OCI-LY3 (cell line): ENCODE measurements at regions not wholly inside any gene's neighbourhood (a gene's known extent, or its start where the extent isn't known, plus 50 kb on each side); places are given as distances from the start of the nearest gene placed in this dataset.
"Not testable (repeated sequence)": the region's sequence is repeated elsewhere in the genome, so short reads cannot be mapped to it uniquely, and the experiment has no call there.

ENCODE experiments used
- H2AFZ ChIP-seq: fragments of 200-600, 300-600 bp; shearing (Covaris generic); 2 replicates; pipeline ENCODE4 v1.6.0; 2014; ENCODE audit warnings: antibody characterized with exemption, low read depth, low read length
- H3K27ac ChIP-seq: fragments of 200-600, 300-600 bp; sonication (generic); 2 replicates; pipeline ENCODE4 v1.5.1; 2014; ENCODE audit warnings: mild to moderate bottlenecking, low read length, moderate library complexity, mixed read lengths
- H3K27me3 ChIP-seq: fragments of 200-600, 300-600 bp; sonication (generic); 2 replicates; pipeline ENCODE4 v1.6.1; 2014; ENCODE audit warnings: low read depth, low read length, mixed read lengths
- H3K36me3 ChIP-seq: fragments of 200-600, 300-600 bp; sonication (generic); replicated peaks from 2 replicates; pipeline ENCODE3; 2014; ENCODE audit warnings: low read depth, low read length, mixed read lengths
- H3K4me1 ChIP-seq: fragments of 300-600, 200-600 bp; sonication (generic); 2 replicates; pipeline ENCODE4 v1.6.1; 2014; ENCODE audit warnings: low read length, mixed read lengths
- H3K4me2 ChIP-seq: fragments of 200-600, 300-600 bp; sonication (generic); 2 replicates; pipeline ENCODE4 v1.6.1; 2014; ENCODE audit warnings: low read length, mixed read lengths
- H3K4me3 ChIP-seq: fragments of 300-600, 200-600 bp; sonication (generic); 2 replicates; pipeline ENCODE4 v1.5.1; 2014; ENCODE audit warnings: antibody characterized with exemption, mild to moderate bottlenecking, low read length, moderate library complexity
- H3K79me2 ChIP-seq: fragments of 300-600, 200-600 bp; shearing (Covaris generic); 2 replicates; pipeline ENCODE4 v1.6.1; 2014; ENCODE audit warnings: mild to moderate bottlenecking, low read length, mixed read lengths
- H3K9ac ChIP-seq: fragments of 300-600, 200-600 bp; shearing (Covaris generic); 2 replicates; pipeline ENCODE4 v1.6.0; 2014; ENCODE audit warnings: mild to moderate bottlenecking, low read length, moderate library complexity
- H3K9me3 ChIP-seq: fragments of 200-600, 300-600 bp; shearing (Covaris generic); 2 replicates; pipeline ENCODE4 v1.6.1; 2014; ENCODE audit warnings: low read length, mixed read lengths; ENCODE audit not compliant: insufficient read depth
- H4K20me1 ChIP-seq: fragments of 200-600, 300-600 bp; sonication (generic); 2 replicates; pipeline ENCODE4 v1.6.1; 2016; ENCODE audit warnings: low read length, mixed read lengths; ENCODE audit not compliant: insufficient read depth
- EZH2phosphoT487 ChIP-seq: fragments of 200-600 bp; shearing (Covaris generic); IDR thresholded peaks from 2 replicates; pipeline ENCODE4 v1.6.1; 2018; ENCODE audit warnings: antibody characterized with exemption, mixed run types, low read depth
- TF ChIP-seq, protein P1 (sequence below): fragments of 200-600, 300-600 bp; sonication (generic); IDR thresholded peaks from 2 replicates; pipeline ENCODE4 v1.5.1; 2014; ENCODE audit warnings: antibody characterized with exemption, low read length, low read depth

- no peak overlapping the region for H3K9ac ChIP-seq
- H3K27ac ChIP-seq = no peak overlapping the region
- H3K4me2 ChIP-seq = no peak overlapping the region
- no peaks in the 10 kb centered on the region for H3K9me3 ChIP-seq
- no peaks in the 10 kb centered on the region for H3K79me2 ChIP-seq
- peaks cover 5% of the 10 kb centered on the region; the same call in 1 of the 2 replicates for H3K27me3 ChIP-seq
- H4K20me1 ChIP-seq = no peaks in the 10 kb centered on the region
- no peak overlapping the region for H3K4me3 ChIP-seq
- no peak overlapping the region for H2AFZ ChIP-seq
- no peaks in the 10 kb centered on the region for H3K4me1 ChIP-seq
- TF ChIP-seq EZH2phosphoT487 = no peak
- TF ChIP-seq, protein P1, sequence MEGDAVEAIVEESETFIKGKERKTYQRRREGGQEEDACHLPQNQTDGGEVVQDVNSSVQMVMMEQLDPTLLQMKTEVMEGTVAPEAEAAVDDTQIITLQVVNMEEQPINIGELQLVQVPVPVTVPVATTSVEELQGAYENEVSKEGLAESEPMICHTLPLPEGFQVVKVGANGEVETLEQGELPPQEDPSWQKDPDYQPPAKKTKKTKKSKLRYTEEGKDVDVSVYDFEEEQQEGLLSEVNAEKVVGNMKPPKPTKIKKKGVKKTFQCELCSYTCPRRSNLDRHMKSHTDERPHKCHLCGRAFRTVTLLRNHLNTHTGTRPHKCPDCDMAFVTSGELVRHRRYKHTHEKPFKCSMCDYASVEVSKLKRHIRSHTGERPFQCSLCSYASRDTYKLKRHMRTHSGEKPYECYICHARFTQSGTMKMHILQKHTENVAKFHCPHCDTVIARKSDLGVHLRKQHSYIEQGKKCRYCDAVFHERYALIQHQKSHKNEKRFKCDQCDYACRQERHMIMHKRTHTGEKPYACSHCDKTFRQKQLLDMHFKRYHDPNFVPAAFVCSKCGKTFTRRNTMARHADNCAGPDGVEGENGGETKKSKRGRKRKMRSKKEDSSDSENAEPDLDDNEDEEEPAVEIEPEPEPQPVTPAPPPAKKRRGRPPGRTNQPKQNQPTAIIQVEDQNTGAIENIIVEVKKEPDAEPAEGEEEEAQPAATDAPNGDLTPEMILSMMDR = no peak
- no peaks in the 10 kb centered on the region for H3K36me3 ChIP-seq
Observed at GRCh38 chr20:16865406-16865805, 117.2 kb downstream of the OTOR start.

- not testable (repeated sequence) for H2AFZ ChIP-seq, H3K36me3 ChIP-seq, H3K9me3 ChIP-seq, H3K4me3 ChIP-seq, H3K4me1 ChIP-seq, H3K27ac ChIP-seq, H3K27me3 ChIP-seq, H3K79me2 ChIP-seq, H3K9ac ChIP-seq, H3K4me2 ChIP-seq, H4K20me1 ChIP-seq
Observed at GRCh38 chr20:16873124-16873523, 125.0 kb downstream of the OTOR start.

- H2AFZ ChIP-seq = no peak overlapping the region
- peaks cover 10% of the 10 kb centered on the region; the same call in 1 of the 2 replicates for H3K27me3 ChIP-seq
- no peak overlapping the region for H3K4me2 ChIP-seq
- H3K79me2 ChIP-seq = no peaks in the 10 kb centered on the region
- no peak overlapping the region for H3K9ac ChIP-seq
- no peaks in the 10 kb centered on the region for H4K20me1 ChIP-seq
- H3K27ac ChIP-seq = no peak overlapping the region
- TF ChIP-seq, protein P1 = no peak
- no peak for TF ChIP-seq EZH2phosphoT487
- H3K4me1 ChIP-seq = no peaks in the 10 kb centered on the region
- no peak overlapping the region for H3K4me3 ChIP-seq
- H3K36me3 ChIP-seq = no peaks in the 10 kb centered on the region
- no peaks in the 10 kb centered on the region for H3K9me3 ChIP-seq
Observed at GRCh38 chr20:16877053-16877554, 128.9 kb downstream of the OTOR start.

DNA sequence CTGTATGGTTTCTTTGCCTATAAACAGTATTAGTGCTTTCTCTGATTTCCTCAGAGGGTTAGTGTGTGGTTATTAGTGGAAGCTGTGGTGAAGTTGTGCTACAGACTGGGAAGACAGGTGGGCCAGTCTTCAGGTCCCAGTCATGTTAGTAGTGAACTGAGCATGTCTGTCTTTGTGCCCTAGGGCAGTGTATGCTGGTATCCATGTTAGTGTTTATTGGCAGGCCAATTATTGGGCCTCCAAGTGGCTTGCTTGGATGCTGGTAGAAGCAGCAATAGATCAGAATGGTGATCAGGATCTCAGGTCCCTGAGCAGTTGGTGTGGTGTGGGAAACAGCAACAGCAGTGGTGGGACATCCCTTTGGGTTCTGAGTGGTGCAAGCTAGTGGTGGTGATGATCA is 137.6 kb downstream of the OTOR start:
- no peak overlapping the region for H3K4me2 ChIP-seq
- no peak for TF ChIP-seq EZH2phosphoT487
- TF ChIP-seq, protein P1 = no peak
- H3K27me3 ChIP-seq = peaks cover 4% of the 10 kb centered on the region; the same call in 1 of the 2 replicates
- no peak overlapping the region for H2AFZ ChIP-seq
- no peak overlapping the region for H3K4me3 ChIP-seq
- H3K9ac ChIP-seq = no peak overlapping the region
- H3K9me3 ChIP-seq = no peaks in the 10 kb centered on the region
- no peaks in the 10 kb centered on the region for H3K4me1 ChIP-seq
- no peaks in the 10 kb centered on the region for H3K79me2 ChIP-seq
- H3K36me3 ChIP-seq = no peaks in the 10 kb centered on the region
- H4K20me1 ChIP-seq = no peaks in the 10 kb centered on the region
- no peak overlapping the region for H3K27ac ChIP-seq

DNA sequence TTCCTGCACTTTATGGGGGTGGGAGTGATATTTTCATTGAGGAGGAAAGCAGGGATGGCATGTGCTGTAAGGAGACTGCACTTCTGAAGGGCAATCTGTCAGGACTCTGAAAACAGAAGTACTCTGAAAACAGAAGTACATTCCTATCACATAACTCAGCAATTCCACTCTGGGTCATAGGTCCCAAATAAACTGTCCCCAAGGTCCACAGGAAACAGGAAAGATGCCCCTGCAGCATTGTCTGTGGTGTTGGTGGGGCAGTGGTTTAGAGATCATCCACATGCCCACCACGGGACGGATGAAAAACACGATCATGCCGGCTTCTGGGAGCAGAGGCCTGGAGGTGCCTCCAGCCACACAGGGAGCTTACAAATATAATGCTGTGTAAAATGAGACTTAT is 150.3 kb downstream of the OTOR start:
- Histone ChIP-seq H3K4me2 (no peak overlapping the region), H4K20me1 (no peaks in the 10 kb centered on the region), H3K79me2 (no peaks in the 10 kb centered on the region), H3K27ac (no peak overlapping the region), H3K27me3 (peaks cover 20% of the 10 kb centered on the region), H3K4me1 (no peaks in the 10 kb centered on the region), H3K36me3 (no peaks in the 10 kb centered on the region), H2AFZ (no peak overlapping the region), H3K9ac (no peak overlapping the region), H3K4me3 (no peak overlapping the region), H3K9me3 (no peaks in the 10 kb centered on the region)
- TF ChIP-seq, protein P1 = no peak
- TF ChIP-seq EZH2phosphoT487 = no peak
